Activated CD4-positive, alpha-beta memory T cell treated with anti-CD3 and anti-CD28 coated beads for 36 hours (primary cell): ENCODE measurements at regions not wholly inside any gene's neighbourhood (a gene's known extent, or its start where the extent isn't known, plus 50 kb on each side); places are given as distances from the start of the nearest gene placed in this dataset.

Experiments
- CTCF ChIA-PET: fragments of 350-600 bp; sonication (Branson Sonifier 250); formaldehyde crosslinking; loops from one replicate; lab custom pipeline; 2021; ENCODE audit warnings: antibody characterized with exemption, inconsistent platforms; lab: Charles Lee
- POLR2A ChIA-PET: fragments of 350-600 bp; sonication (Branson Sonifier 250); formaldehyde crosslinking; loops from one replicate; lab custom pipeline; 2021; ENCODE audit warnings: antibody characterized with exemption; lab: Charles Lee
- DNase-seq: peaks from one replicate; pipeline ENCODE4 v3.0.0-alpha.2; 2020
- H3K27ac Mint-ChIP-seq: one replicate; pipeline ENCODE4 v1.8.0; 2021; ENCODE audit warnings: mixed read lengths
- H3K27me3 Mint-ChIP-seq: one replicate; pipeline ENCODE4 v1.8.0; 2021; ENCODE audit warnings: mixed read lengths
- H3K36me3 Mint-ChIP-seq: one replicate; pipeline ENCODE4 v1.8.0; 2021; ENCODE audit warnings: mixed read lengths
- H3K4me1 Mint-ChIP-seq: one replicate; pipeline ENCODE4 v1.8.0; 2021; ENCODE audit warnings: low read depth, mixed read lengths
- H3K4me3 Mint-ChIP-seq: one replicate; pipeline ENCODE4 v1.8.0; 2021; ENCODE audit warnings: mild to moderate bottlenecking, mixed read lengths
- H3K9me3 Mint-ChIP-seq: one replicate; pipeline ENCODE4 v1.8.0; 2021; ENCODE audit warnings: mixed read lengths
- intact Hi-C: fragments of 100-400 bp; cut with micrococcal nuclease; formaldehyde crosslinking; loops from one replicate; pipeline ENCODE4 v1.15.1; 2023

DNA sequence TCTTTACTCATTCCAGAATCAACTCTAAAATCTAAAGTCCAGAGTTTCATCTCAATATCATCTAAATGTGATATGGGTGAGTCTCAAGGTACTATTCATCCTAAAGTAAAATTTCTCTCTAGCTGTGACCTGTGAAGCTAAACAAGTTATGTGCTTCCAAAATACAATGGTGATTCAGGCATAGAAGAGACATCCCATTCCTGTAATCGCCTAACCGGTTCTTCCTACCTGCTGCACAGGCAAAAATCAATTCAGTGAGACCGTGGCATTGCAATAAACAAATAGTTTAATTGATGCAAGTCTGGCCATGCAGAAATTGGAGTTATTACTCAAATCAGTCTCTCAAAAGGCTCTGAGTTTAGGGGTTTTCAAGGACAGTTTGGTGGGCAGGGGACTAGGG lies 232.8 kb downstream of the UBE3D start:
- H3K9me3 Mint-ChIP-seq, result no peaks in the 10 kb centered on the region
- no peak overlapping the region for H3K4me3 Mint-ChIP-seq
- no peaks in the 10 kb centered on the region for H3K36me3 Mint-ChIP-seq
- intact Hi-C loops, result no loop called here
- DNase-seq, result no peak
- no peak overlapping the region for H3K27ac Mint-ChIP-seq
- ChIA-PET CTCF (no interaction called here), POLR2A (no interaction called here)
- no peaks in the 10 kb centered on the region for H3K27me3 Mint-ChIP-seq
- H3K4me1 Mint-ChIP-seq, result no peaks in the 10 kb centered on the region

DNA sequence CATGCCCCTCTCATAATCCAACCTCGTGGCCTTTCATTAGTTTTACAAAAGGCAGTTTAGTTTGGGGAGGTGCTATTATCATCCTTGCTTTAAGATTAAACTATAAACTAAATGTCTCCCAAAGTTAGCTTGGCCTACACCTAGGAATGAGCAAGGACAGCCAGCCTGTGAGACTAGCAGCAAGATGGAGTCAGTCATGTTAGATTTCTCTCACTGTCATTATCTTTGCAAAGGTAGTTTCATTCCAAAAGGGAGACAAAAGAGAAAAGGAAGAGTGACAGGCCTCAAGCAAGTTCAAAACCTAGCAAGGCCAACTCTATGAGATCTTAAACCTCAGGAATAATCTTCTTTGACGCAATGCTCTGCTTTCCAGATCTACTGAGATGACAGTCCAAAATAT lies 232.2 kb downstream of the UBE3D start:
- ChIA-PET CTCF (no interaction called here), POLR2A (no interaction called here)
- Mint-ChIP-seq H3K27ac (no peak overlapping the region), H3K4me3 (no peak overlapping the region), H3K9me3 (no peaks in the 10 kb centered on the region), H3K4me1 (no peaks in the 10 kb centered on the region), H3K27me3 (no peaks in the 10 kb centered on the region), H3K36me3 (no peaks in the 10 kb centered on the region)
- intact Hi-C loops, result no loop called here
- no peak for DNase-seq

DNA sequence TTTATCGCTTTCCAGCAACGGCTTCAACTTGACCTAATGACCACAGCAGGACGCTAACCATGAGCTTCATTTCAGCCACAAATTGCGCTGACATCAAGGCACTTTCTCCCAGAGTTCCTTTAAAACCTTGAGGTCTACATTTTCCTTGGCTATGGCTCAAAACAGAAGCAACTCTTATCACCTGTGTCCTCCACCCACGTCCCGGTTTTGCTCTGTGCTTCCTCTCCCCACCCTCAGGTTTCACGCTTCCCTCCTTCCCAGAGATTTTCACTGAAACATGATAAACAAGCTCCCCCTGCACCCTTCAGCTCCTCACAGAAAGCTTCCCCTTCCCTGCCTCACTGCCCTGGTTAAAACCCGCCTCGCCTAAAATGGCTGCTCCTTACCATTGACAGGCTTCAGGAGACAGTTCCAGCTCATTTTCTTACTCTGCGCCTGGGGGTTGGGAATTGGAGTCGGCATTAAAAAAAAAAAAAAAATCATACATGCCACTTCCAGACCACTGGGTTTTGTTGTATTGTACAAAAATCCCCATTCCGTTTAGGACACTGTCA lies 229.5 kb downstream of the UBE3D start:
- DNase-seq, result no peak
- CTCF ChIA-PET, result no interaction called here
- Mint-ChIP-seq H3K4me3 (no peak overlapping the region), H3K9me3 (no peaks in the 10 kb centered on the region), H3K36me3 (no peaks in the 10 kb centered on the region), H3K4me1 (no peaks in the 10 kb centered on the region), H3K27me3 (no peaks in the 10 kb centered on the region), H3K27ac (no peak overlapping the region)
- intact Hi-C loops, result no loop called here
- POLR2A ChIA-PET, result interaction anchor here (0.6 kb wide), 1 partner anchor 68 kb away, joined by 3 read pairs; no protein-coding TSS in a partner anchor

DNA sequence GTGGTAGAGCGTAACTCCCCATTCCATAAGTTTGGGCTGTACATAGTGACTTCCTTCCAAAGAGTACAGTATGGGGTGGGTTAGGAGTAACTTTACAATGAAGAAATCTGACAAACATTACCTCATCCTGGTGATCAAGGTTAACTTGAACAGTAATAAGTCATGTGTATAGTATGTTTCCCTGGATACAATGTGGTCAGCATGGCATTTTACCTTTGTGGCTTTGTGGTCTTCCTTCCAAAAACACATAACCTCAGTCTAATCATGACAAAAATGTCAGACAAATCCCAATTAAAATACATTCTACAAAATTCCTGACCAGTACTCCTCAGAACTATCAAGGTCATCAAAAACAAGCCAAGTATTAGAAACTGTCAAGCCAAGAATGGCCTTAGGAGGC lies 225.1 kb downstream of the UBE3D start:
- CTCF ChIA-PET, result no interaction called here
- Mint-ChIP-seq H3K27ac (no peak overlapping the region), H3K36me3 (no peaks in the 10 kb centered on the region), H3K4me3 (no peak overlapping the region), H3K9me3 (no peaks in the 10 kb centered on the region), H3K4me1 (no peaks in the 10 kb centered on the region), H3K27me3 (peaks cover 2% of the 10 kb centered on the region)
- POLR2A ChIA-PET, result no interaction called here
- intact Hi-C loops, result no loop called here
- no peak for DNase-seq

DNA sequence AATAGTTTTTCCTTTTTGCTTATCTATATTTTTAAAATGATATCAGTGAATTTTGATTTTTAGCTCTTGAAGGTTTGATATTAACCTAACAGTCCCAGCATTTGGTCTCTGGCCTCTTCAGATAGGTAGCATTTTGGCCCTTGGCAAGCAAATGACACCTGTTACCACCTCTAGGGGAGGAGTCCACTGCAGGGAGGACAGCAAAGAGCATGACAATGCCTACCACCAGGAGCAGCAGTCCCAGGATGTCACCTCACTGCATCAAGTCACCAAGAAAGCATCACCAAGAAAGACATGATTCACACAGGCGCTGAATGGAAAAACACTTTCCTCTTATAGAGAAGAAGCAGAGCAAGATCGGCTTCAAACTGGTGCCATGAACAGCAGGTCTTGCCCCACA lies 224.3 kb downstream of the UBE3D start:
- no peak overlapping the region for H3K4me3 Mint-ChIP-seq
- no peak for DNase-seq
- H3K36me3 Mint-ChIP-seq, result no peaks in the 10 kb centered on the region
- ChIA-PET CTCF (no interaction called here), POLR2A (no interaction called here)
- intact Hi-C loops, result no loop called here
- H3K9me3 Mint-ChIP-seq, result no peaks in the 10 kb centered on the region
- no peak overlapping the region for H3K27ac Mint-ChIP-seq
- H3K27me3 Mint-ChIP-seq, result peaks cover 3% of the 10 kb centered on the region
- no peaks in the 10 kb centered on the region for H3K4me1 Mint-ChIP-seq
